PC-3 (cell line): ENCODE measurements at regions not wholly inside any gene's neighbourhood (a gene's known extent, or its start where the extent isn't known, plus 50 kb on each side); places are given as distances from the start of the nearest gene placed in this dataset.

Experiments
- ATAC-seq: fragments of 200-7000 bp; cut with Tn5 transposase; 2 replicates; pipeline ENCODE4 v1.9.1; 2020; ENCODE audit warnings: mild to moderate bottlenecking, moderate library complexity
- BruUV-seq: library from RNA; stranded (reverse); fragments of 400-500 nt; replicated peaks from 2 replicates; lab custom pipeline; 2021; lab: Mats Ljungman, UMichigan
- CTCF ChIA-PET: fragments of 300-600 bp; sonication (Branson Sonifier 250); formaldehyde crosslinking; loops from one replicate; lab custom pipeline; 2022; ENCODE audit warnings: antibody characterized with exemption; lab: Charles Lee
- POLR2A ChIA-PET: fragments of 300-600 bp; sonication (Branson Sonifier 250); formaldehyde crosslinking; loops from one replicate; lab custom pipeline; 2022; ENCODE audit warnings: antibody characterized with exemption; ENCODE audit not compliant: unreplicated experiment; lab: Charles Lee
- DNase-seq: peaks from one replicate; pipeline ENCODE4 v3.0.0-alpha.2; 2015
- H2AFZ ChIP-seq: fragments of 300-600 bp; sonication (generic); 2 replicates; pipeline ENCODE4 v1.6.0; 2016; ENCODE audit warnings: antibody characterized with exemption, low read length
- H3F3A ChIP-seq: fragments of 300-600 bp; sonication (generic); one replicate; pipeline ENCODE4 v1.6.0; 2017; ENCODE audit warnings: antibody characterized with exemption, low read length, control low read depth, mild to moderate bottlenecking; ENCODE audit not compliant: unreplicated experiment
- H3K27ac ChIP-seq: fragments of 300-600 bp; sonication (generic); 2 replicates; pipeline ENCODE4 v1.5.1; 2016; ENCODE audit warnings: mild to moderate bottlenecking, low read length
- H3K27me3 ChIP-seq: fragments of 300-600 bp; sonication (generic); 2 replicates; pipeline ENCODE4 v1.6.1; 2016; ENCODE audit warnings: low read length, mixed read lengths
- H3K36me3 ChIP-seq: fragments of 300-600 bp; sonication (generic); 2 replicates; pipeline ENCODE4 v1.6.1; 2016; ENCODE audit warnings: low read depth, mixed run types, low read length, mixed read lengths
- H3K4me1 ChIP-seq: fragments of 300-600 bp; sonication (generic); 2 replicates; pipeline ENCODE4 v1.5.1; 2016; ENCODE audit warnings: low read length; ENCODE audit not compliant: insufficient read depth
- H3K4me2 ChIP-seq: fragments of 300-600 bp; sonication (generic); 2 replicates; pipeline ENCODE4 v1.6.0; 2016; ENCODE audit warnings: low read length
- H3K4me3 ChIP-seq: fragments of 300-600 bp; sonication (generic); 2 replicates; pipeline ENCODE4 v1.5.1; 2016; ENCODE audit warnings: mild to moderate bottlenecking, low read length, mixed read lengths
- H3K79me2 ChIP-seq: fragments of 300-600 bp; sonication (generic); 2 replicates; pipeline ENCODE4 v1.6.1; 2017; ENCODE audit warnings: low read length, mixed read lengths
- H3K9ac ChIP-seq: fragments of 300-600 bp; sonication (generic); 2 replicates; pipeline ENCODE4 v1.6.0; 2016; ENCODE audit warnings: mild to moderate bottlenecking, low read length
- H3K9me2 ChIP-seq: fragments of 300-600 bp; sonication (generic); replicated peaks from 2 replicates; pipeline ENCODE4 v1.6.1; 2016; ENCODE audit warnings: mixed run types, low read length, mixed read lengths
- H3K9me3 ChIP-seq: fragments of 300-600 bp; sonication (generic); 2 replicates; pipeline ENCODE4 v1.6.1; 2016; ENCODE audit warnings: low read length, mixed read lengths
- H4K20me1 ChIP-seq: fragments of 300-600 bp; sonication (generic); 2 replicates; pipeline ENCODE4 v1.6.1; 2016; ENCODE audit warnings: low read length, mixed read lengths
- EZH2 ChIP-seq: fragments of 300-600 bp; sonication (generic); IDR thresholded peaks from one replicate; pipeline ENCODE4 v1.6.1; 2017; ENCODE audit warnings: antibody characterized with exemption, mild to moderate bottlenecking, low read length; ENCODE audit not compliant: unreplicated experiment
- EZH2phosphoT487 ChIP-seq: fragments of 300-600 bp; sonication (generic); IDR thresholded peaks from 2 replicates; pipeline ENCODE4 v1.6.1; 2018; ENCODE audit warnings: mild to moderate bottlenecking, antibody characterized with exemption, low read length, borderline replicate concordance
- intact Hi-C: fragments of 100-400 bp; cut with micrococcal nuclease; formaldehyde crosslinking; loops from 2 replicates; pipeline ENCODE4 v1.9.0; 2023
- TF ChIP-seq, protein P1 (sequence below): fragments of 300-600 bp; sonication (generic); conservative IDR thresholded peaks from 2 replicates; pipeline ENCODE4 v1.5.1; 2017; ENCODE audit warnings: antibody characterized with exemption, low read depth, mild to moderate bottlenecking, low read length

GRCh38 chr3:186432189-186432588 lies 70.2 kb upstream of the DGKG start:
- H3K9me2 ChIP-seq, result no peaks in the 10 kb centered on the region
- H3K4me3 ChIP-seq, result no peak overlapping the region
- DNase-seq (peak; percentile 61), ATAC-seq (peak; percentile 57)
- no TSS peak for BruUV-seq
- ChIA-PET POLR2A (no interaction called here), CTCF (no interaction called here)
- H2AFZ ChIP-seq, result no peak overlapping the region
- peaks cover 5% of the 10 kb centered on the region; the same call in 1 of the 2 replicates for H3K4me1 ChIP-seq
- TF ChIP-seq, protein P1, sequence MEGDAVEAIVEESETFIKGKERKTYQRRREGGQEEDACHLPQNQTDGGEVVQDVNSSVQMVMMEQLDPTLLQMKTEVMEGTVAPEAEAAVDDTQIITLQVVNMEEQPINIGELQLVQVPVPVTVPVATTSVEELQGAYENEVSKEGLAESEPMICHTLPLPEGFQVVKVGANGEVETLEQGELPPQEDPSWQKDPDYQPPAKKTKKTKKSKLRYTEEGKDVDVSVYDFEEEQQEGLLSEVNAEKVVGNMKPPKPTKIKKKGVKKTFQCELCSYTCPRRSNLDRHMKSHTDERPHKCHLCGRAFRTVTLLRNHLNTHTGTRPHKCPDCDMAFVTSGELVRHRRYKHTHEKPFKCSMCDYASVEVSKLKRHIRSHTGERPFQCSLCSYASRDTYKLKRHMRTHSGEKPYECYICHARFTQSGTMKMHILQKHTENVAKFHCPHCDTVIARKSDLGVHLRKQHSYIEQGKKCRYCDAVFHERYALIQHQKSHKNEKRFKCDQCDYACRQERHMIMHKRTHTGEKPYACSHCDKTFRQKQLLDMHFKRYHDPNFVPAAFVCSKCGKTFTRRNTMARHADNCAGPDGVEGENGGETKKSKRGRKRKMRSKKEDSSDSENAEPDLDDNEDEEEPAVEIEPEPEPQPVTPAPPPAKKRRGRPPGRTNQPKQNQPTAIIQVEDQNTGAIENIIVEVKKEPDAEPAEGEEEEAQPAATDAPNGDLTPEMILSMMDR, result no peak
- TF ChIP-seq EZH2 (no peak), EZH2phosphoT487 (no peak)
- H3K27me3 ChIP-seq, result no peaks in the 10 kb centered on the region
- H3K79me2 ChIP-seq, result no peaks in the 10 kb centered on the region
- no peaks in the 10 kb centered on the region for H4K20me1 ChIP-seq
- no peak overlapping the region for H3K4me2 ChIP-seq
- H3K9ac ChIP-seq, result no peak overlapping the region
- intact Hi-C loops, result no loop called here
- no peaks in the 10 kb centered on the region for H3K36me3 ChIP-seq
- no peaks in the 10 kb centered on the region for H3F3A ChIP-seq
- no peak overlapping the region for H3K27ac ChIP-seq
- no peaks in the 10 kb centered on the region for H3K9me3 ChIP-seq

GRCh38 chr3:186427627-186428281 lies 65.7 kb upstream of the DGKG start:
- Histone ChIP-seq H3K4me3 (no peak overlapping the region), H3K4me1 (peaks cover 28% of the 10 kb centered on the region), H4K20me1 (no peaks in the 10 kb centered on the region), H3K4me2 (no peak overlapping the region), H3K79me2 (no peaks in the 10 kb centered on the region), H3K27ac (no peak overlapping the region), H3K9ac (no peak overlapping the region), H3K9me3 (no peaks in the 10 kb centered on the region), H3K27me3 (no peaks in the 10 kb centered on the region), H3K9me2 (no peaks in the 10 kb centered on the region), H3K36me3 (no peaks in the 10 kb centered on the region), H2AFZ (no peak overlapping the region), H3F3A (no peaks in the 10 kb centered on the region)
- intact Hi-C loops, result loop anchor here (2.0 kb wide), 1 partner anchor 25 kb away; no protein-coding TSS in a partner anchor
- no TSS peak for BruUV-seq
- ChIA-PET CTCF (no interaction called here), POLR2A (no interaction called here)
- ATAC-seq (no peak), DNase-seq (no peak)
- TF ChIP-seq EZH2phosphoT487 (no peak), EZH2 (no peak)
- TF ChIP-seq, protein P1, result no peak
